Hepatic stellate cell (primary cell): ENCODE measurements at regions not wholly inside any gene's neighbourhood (a gene's known extent, or its start where the extent isn't known, plus 50 kb on each side); places are given as distances from the start of the nearest gene placed in this dataset.

Experiments used
- DNase-seq: peaks from one replicate; pipeline ENCODE4 v3.0.0; 2011; ENCODE audit warnings: low spot score

DNA sequence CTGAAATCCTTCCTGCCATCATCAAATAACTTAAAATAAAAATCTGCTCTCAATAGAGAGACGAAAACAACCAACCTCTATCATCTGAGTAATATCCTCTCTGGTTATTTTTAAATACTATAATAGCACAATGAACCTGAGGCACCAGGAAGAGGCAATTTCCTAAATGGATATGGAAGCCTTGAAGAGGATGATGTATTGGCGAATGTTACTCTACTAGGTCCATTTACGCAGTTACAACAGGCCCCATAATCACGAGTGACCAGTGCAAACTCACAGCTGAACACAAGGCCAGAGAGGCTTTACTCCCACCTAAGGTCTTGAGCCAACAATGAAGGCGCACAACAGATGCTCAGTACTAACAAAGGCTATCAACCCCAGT lies 678.8 kb upstream of the NR3C2 start:
- no peak for DNase-seq

DNA sequence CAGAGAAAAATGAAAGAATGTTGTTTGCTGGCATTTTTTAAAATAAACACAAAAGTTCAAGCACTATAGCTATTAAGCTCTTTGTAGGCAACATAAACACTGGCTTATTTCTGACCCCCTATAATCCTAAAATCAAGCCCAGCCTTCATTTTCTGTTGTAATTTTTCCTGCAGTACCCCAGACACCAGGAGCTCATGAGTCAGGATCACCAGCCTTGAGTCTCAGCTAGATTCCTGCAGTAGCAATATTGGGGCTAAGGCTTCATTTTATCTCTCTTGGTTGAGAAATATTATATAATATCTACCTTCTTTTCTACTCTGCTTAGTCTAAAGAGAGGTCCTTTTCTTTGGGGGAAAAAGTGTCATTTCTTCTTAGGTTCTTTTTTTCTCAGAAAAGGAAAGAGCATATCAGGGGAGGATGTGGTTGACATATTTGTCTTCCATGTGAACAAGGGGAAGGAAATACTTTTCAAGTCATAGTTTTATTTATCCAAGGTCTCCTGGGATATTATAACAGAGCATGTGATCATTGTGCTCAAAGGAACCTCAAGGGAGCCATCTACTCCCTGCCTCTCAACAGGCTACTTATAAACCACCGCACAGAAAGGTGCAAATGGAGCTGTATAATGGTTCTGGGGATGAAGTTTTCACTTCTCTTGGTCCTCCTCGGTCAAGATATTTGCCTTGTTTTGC lies 678.3 kb upstream of the NR3C2 start:
- DNase-seq, result peak; percentile 33

DNA sequence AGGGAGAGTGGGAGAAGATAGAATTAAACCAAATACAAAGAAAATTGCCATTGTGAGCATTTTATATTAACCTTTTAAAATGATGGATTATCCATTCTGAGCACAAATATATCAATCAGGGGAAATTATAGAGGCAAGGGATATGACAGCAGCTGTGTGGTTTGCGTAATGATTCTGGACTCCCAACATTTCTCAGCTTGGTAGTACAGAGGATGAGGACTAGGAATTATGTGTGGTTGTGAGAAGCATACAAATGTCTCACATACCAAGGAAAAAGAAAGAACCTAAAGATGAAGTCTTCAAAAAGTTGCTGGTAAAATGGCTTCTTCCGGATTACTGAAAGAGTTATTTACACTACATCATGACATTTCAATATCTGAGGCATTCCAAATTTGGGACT lies 674.6 kb upstream of the NR3C2 start:
- no peak for DNase-seq

DNA sequence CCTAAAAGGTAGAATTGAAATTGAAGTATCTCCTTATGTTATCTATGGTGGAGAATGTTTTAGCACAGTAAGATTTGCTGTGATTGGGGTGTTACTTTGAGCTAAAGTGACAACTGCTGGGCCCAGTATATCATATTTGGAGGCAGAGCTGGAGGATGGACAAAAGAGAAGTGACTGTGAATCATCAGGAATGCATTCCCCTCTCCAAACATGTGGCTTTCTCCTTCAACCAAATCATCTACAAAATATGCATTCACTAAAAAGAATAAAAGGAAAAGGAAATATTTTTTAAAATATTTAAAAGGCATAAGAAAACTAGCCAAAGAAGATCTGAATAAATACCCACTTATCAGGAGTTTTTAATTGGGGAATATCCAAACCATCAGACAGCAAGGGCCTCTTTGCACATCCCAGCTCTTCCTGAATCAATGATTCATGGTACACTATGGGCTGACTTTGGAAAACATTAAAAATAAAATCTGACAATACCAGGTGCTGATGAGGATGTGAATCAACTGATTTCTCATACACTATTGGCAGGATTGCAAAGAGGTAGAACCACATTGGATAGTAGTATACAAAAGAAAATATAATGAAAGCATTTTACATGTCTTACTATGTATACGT lies 671.7 kb upstream of the NR3C2 start:
- DNase-seq, result peak; percentile 62

GRCh38 chr4:149112109-149112508 lies 669.9 kb upstream of the NR3C2 start:
- DNase-seq, result no peak

- DNase-seq, result no peak
These were observed 668.3 kb upstream of the NR3C2 start for GRCh38 chr4:149110481-149110880.

GRCh38 chr4:149108626-149109025 lies 666.4 kb upstream of the NR3C2 start:
- no peak for DNase-seq

DNA sequence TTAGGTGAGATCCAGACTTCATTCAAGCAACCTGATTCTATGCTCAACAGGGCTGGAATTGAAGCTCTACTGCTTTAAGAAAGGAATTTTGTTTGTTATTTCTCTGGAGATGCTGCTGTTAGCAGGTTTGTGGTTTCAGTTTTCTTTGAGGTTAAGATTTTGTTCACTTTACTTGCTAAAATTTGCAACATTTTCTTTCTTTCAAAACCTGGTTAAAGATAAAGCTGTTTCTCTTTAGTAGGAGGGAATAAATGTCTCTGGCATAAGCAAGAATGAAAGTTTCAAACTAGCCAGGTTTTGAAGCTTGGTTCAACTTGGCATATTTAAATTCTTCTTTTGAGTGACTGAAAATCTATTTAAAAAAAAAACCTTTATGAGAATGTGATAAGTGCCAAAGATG lies 660.6 kb upstream of the NR3C2 start:
- no peak for DNase-seq

GRCh38 chr4:149101649-149102048 lies 659.4 kb upstream of the NR3C2 start:
- no peak for DNase-seq

DNA sequence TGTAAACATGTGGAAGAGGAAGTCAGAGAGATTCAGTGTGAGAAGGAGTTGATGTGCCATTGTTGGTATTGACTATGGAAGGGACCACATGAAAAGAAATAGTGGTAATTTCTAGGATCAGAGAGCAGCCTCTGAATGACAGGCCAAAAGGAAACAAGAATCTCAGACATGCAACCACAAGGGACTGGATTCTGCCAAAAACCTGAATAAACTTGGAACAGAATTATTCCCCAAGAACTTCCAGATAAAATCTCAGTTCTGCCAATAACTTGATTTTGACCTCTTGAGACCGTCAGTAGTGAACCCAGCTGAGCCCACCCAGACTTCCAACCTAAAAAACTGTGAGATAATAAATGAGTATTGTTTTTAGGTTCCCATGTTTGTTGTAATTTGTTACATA lies 653.6 kb upstream of the NR3C2 start:
- no peak for DNase-seq

DNA sequence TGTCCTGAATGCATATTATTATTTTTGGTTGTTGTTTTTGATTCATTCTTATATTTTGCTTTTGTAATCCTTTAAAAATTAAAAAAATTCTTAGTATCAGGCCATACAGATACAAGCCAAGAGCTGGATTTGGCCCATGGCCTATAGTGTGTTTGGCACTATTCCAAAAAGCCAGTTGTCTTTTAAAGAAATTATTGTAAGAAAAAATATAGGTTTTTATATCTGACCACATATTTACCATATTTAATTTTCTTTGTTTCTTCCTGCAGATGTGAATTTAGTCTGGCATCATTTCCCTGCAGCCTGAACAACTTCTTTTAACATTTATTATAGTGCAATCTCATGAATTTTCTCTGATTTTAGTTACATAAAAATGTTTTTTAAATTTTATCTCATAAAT lies 652.8 kb upstream of the NR3C2 start:
- DNase-seq, result no peak

DNA sequence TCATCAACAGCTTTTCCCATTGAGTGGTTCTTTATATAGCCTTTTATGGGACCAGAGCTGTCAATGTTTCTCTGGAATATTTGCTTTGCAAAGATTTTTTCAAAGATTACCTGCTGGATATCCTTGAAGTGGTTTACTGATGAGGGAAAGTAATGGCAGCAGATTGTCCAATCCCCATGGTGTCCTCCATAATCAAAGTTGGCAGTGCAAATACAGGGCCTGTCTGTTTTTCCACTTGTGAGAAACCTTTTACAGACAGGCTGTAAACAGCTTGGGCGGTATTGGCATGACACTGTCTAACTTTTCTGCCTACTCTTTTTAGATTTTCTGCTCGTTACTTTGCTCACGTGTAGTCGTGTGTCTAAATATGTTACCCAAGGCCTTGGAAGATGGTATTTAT lies 641.9 kb upstream of the NR3C2 start:
- DNase-seq, result no peak

DNA sequence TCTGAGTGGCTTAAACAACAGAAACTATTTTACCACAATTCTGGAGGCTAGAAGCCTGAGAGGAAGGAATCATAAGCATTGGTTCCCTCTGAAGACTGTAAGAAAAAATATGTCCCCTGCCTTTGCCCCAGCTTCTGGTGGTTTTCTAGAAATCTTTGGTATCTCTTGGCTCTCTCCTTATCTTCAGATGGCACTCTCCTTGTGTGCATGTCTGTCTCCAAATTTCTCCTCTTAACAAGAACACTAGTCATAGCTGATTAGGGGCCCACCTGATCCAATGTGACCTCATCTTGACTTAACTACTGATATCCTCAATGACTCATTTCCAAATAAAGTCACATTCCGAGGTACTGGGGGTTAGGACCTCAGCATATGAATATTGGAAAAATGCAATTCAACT lies 635.0 kb upstream of the NR3C2 start:
- no peak for DNase-seq

GRCh38 chr4:149076401-149076800 lies 634.2 kb upstream of the NR3C2 start:
- DNase-seq, result no peak

GRCh38 chr4:149072384-149072783 lies 630.2 kb upstream of the NR3C2 start:
- DNase-seq, result no peak

GRCh38 chr4:149065753-149066152 lies 623.5 kb upstream of the NR3C2 start:
- no peak for DNase-seq

DNA sequence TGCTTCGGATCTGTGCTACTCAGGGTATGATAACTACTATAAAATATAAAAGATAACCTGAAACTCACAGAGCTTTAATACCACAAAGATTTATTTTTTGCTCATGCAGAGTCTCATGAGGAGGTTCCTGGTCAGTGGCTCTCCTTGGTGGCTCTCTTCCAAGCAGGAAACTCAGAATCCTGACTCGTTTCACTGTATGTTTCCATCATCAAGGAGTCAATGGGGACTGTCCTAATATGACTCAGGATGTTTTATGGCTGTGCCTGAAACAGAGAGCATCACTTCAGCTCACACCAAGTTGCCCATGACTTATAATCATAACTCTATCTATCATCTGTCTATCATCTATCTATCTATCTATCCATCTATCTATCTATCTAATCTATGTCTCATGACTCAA lies 620.8 kb upstream of the NR3C2 start:
- no peak for DNase-seq

GRCh38 chr4:149057594-149057993 lies 615.4 kb upstream of the NR3C2 start:
- DNase-seq, result no peak

GRCh38 chr4:149056615-149057014 lies 614.4 kb upstream of the NR3C2 start:
- DNase-seq, result no peak

DNA sequence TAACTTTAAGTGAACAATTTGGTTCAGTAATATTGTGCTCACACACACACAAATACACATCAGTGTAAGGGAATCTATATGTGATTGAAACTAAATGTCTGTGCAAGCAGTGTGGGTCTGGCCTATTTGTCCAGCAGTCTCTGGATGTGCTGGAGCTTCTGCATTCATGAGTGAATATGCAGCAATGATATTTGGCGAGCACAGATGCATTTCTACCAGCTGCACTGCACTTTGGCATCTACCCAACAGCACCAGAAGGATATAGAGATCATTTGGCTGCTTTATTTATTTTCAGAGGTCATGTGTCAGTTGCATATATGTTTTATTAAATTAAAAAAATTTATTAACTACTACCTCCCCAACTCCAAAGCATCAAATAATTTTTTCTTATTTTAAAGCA lies 613.4 kb upstream of the NR3C2 start:
- no peak for DNase-seq

DNA sequence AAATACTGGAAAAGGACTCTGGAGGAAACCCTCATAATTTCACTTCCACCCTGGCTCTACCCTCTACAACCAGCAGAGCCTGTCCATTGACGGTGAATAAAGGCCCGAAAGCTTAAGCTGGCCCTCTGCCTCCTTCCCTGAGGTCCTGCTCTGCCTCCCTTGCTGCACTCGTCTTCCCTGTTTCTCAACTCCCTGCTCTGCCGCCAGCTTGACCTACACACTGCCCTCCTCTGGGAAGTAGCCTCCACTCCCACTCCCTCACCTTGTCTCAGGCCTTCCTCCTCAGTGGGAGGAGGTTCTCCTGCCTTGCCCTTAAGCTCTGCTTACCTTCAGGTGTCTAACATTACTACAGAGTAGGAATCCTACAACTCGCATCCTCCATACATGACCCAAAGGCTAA lies 608.6 kb upstream of the NR3C2 start:
- DNase-seq, result no peak

DNA sequence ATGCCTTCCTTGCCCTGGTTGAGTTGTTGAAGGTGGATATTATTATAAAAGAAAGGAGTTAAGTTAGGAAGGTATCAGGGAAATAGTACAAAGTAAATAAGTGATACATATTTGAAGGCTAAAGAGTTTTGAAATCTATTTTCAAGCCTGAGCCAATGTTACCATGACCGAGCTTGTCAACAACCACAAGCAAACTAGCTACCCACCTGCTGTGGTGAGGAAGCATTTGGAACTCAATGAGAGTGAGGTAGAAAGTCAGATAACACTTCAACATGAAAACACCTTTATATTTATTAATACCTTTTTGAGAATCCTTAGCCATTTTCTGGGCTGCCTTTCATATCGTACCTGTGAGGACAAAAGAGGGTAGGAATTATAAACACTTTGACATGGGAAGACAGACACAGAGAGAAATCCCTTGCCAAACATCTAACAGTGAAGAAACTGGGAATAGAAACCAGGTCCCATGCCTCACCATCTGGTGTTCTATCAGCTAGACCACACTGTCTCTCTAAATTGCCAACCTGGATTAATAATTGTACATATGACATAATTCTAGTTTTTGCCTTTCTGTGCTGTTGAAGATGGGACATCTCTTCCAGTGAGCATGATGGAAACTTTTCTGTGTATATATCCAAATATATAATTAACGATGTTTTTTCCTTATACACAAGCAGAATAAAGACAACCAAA lies 606.4 kb upstream of the NR3C2 start:
- no peak for DNase-seq

DNA sequence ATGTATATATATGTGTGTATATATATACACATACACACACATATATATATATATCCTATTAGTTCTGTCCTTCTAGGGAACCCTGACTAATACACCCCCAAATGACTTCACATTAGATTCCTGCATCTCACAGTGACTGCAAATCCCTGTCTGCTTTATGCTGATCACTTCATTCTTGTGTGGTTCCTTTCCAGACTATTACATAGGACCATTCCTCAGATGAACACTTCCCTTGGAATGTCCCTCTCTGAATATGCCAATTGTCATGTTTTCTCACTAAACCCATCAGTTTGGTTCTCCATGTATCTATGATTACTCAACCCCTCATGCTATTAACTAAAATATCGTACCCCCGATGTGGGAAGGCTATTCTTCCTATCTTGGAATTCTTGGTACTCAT lies 605.2 kb upstream of the NR3C2 start:
- DNase-seq, result peak; percentile 19

DNA sequence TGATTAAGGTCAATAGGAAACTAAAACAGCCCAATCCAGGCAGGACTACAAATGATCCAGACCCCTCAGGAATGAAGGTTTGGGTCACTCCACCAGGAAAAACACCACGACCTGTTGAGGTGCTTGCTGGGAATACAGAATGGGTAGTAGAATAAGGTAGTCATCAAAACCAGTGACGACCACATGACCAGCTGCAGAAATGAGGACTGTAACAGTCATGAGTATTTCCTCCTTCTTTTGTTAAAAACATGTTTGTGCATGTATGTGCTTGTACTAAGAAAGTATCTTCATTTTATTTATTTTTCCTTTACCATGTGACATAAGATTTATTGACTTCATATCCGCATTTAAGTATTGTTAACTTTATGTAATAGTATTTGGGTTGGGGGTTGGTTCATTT lies 603.5 kb upstream of the NR3C2 start:
- no peak for DNase-seq
